ENCODE measurements at regions not wholly inside any gene's neighbourhood (a gene's known extent, or its start where the extent isn't known, plus 50 kb on each side); places are given as distances from the start of the nearest gene placed in this dataset.
A peak's percentile ranks its signal among the peaks of the same experiment; 100 is the strongest.

DNA sequence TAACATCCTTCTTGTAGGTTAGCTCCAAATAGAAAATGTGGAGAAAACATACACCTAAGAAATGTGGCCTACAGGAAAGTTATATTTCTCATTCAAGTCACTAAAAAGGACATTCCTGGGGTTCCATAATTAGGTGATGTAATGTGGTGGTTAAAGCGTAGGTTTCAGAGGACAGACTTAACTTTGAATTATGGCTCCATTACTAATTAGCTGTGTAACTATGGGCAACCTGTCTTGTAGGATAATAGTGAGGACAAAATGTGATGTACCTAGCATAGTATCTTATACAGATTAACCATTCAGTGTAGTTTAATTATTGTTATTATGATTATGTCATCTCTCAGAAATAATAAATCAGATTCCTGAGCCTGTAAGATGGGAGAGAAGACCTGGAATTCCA lies 602.5 kb downstream of the TSN start:
- no peak for DNase-seq
- intact Hi-C loops (cut with DNase I) = no loop called here

DNA sequence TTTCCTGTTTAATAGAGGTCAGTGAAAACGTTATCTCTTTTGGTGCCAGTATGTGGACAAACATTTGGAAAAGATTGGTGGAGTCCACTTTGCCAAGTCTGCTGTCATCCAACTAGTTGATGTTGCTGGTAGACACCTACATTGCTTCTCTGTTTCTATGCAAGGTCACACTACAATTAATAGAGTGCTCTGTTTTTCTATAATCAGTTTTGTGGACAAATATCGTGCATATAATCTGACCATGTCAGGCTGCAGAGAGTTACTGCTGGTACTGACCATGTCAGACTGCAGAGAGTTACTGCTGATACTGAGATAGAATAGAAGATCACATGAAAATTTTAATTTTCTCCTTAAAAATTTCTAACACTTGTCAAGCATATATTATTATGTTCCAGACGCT lies 603.3 kb downstream of the TSN start:
- intact Hi-C loops (cut with DNase I) = no loop called here
- DNase-seq = no peak

GRCh38 chr2:122363885-122364284 lies 608.4 kb downstream of the TSN start:
- intact Hi-C loops (cut with DNase I) = no loop called here

GRCh38 chr2:122366427-122366826 lies 611.0 kb downstream of the TSN start:
- no peak for DNase-seq
- intact Hi-C loops (cut with DNase I) = no loop called here

More at GRCh38 chr2:122363885-122364284, 608.4 kb downstream of the TSN start:
- DNase-seq = no peak

DNA sequence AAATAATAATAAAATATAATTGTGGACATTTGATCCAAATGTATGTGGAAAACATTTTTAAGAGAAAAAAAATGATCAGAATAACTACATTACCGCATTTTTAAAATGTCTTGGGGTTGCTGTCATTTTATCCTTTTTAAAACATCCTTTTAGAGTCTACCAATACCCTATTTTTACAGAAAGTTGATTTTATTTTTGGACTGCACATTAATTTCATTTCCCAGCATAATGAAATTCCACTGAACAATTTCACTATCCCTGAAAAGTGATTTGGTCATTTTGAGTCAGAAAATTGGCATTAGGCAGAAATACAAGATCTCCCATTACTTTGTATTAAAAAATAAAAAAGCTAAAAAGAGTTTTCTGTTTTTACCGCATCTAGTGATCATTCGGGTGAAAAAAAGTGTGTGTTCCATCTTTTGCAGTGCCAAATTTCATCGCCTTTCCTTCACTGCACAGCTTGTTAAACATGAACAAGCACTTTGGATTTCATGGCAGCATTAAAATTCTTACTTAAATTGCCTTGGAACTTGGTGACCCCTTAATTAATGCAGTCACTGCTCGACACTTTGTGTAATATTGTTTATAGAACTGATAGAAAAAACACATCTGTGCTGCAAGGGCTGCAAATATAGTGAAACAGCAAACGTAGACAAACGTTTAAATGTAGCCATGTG lies 611.7 kb downstream of the TSN start:
- DNase-seq = no peak
- intact Hi-C loops (cut with DNase I) = no loop called here

DNA sequence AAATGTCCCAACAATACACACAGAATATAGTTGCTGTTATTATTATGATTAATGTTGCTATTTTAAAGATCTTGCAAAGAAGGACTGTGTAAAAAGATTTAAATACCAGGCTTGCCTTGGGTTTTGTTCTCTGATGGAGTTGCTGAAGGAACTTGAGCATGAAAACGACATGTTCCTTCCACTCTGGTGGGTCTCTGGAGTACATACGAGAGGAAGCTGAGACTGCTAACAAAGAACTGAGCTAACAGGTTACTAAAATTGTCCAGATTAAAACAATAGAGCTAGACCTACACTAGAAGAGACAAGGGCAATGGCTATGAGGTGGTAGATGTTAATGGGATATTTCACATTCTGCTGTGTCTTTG lies 612.2 kb downstream of the TSN start:
- intact Hi-C loops (cut with DNase I) = no loop called here
- no peak for DNase-seq

GRCh38 chr2:122368576-122369243 lies 613.3 kb downstream of the TSN start:
- intact Hi-C loops (cut with DNase I) = no loop called here
- DNase-seq = no peak

DNA sequence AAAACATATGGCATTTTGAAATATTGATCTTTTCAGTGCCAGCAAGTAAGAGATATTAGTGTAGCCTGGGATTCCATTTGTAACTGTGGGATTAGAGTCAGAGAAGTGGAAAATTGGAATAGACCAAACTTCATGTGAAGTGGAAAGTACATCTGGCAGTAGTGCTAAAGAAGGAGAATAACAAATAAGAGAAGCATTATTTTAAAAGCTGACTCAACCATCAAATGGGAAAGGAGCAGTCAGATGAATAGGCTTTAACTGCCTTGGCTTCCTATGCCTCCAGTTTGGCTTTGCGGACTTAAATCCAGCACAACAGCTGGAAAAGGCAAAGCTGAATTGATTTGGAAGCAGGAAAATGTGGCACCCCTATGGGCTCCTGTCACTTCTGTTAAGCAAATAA lies 623.1 kb downstream of the TSN start:
- intact Hi-C loops (cut with DNase I) = no loop called here
- no peak for DNase-seq

DNA sequence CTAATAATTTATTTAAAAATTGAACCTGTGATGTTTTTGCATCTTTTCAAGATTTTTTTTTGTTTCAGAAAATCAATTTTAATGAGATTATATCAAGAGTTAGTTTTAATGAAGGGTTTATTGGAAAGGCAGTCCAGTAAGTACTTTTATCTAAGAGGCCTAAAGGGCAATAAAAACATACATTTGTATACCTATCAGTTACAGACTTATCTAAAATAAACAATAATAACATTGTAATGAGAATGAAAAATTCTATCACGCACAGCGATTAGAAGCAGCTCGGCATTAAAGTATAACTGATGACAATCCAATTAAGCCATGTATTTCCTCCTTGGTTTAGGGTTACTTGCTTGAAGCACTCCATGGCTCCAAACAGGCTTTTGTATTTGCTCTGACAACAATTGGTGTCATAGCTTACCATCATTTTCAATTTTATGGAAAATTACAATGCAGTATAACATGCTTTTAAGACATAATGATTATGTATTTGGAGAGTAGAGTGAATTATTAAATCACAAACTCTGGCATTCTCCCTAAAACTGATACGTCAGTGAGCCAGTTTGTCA lies 629.4 kb downstream of the TSN start:
- intact Hi-C loops (cut with DNase I) = no loop called here
- DNase-seq = no peak

DNA sequence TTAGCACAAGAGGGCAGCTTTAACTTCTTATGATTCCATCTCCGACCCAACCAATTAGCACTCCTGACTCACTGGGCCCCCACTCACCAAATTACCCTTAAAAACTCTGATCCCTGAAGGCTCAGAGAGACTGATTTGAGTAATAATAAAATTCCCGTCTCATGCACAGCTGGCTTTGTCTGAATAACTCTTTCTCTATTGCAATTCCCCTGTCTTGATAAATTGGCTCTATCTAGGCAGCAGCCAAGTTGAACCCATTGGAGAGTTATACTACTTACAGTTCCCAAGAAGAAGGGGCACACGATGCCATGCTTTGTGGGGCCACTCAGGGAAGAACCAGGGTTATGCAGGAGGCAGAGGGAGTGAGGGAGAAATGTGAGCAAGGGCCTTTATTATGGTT lies 632.8 kb downstream of the TSN start:
- intact Hi-C loops (cut with DNase I) = no loop called here
- no peak for DNase-seq

GRCh38 chr2:122389694-122390093 lies 634.2 kb downstream of the TSN start:
- DNase-seq = peak in 6 of 10 donors; percentile 14 to 86 (median 31)
- intact Hi-C loops (cut with DNase I) = no loop called here

GRCh38 chr2:122390406-122390805 lies 635.0 kb downstream of the TSN start:
- DNase-seq = no peak

DNA sequence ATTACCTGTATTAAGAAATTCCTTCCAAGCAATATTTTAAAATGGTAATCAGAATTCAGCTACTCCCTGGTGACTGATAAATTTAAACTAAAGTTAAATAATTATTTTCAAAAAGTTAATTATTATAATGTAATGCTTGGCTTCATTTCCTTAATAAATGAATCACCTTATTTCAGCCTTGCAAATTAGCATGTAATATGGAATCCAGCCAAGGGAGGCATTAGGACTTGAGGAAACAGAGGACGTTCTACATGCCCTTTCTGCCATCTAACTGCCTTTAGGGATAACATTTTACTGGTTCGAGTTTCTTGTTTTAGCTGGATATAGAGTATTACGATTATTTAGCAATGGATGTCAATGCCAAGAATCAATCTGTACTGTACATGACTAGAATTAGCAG lies 636.3 kb downstream of the TSN start:
- no peak for DNase-seq
- intact Hi-C loops (cut with DNase I) = no loop called here

More at GRCh38 chr2:122390406-122390805, 635.0 kb downstream of the TSN start:
- intact Hi-C loops (cut with DNase I) = no loop called here

GRCh38 chr2:122395687-122396086 lies 640.2 kb downstream of the TSN start:
- intact Hi-C loops (cut with DNase I) = no loop called here
- DNase-seq = no peak

- no peak for DNase-seq
- intact Hi-C loops (cut with DNase I) = no loop called here
Measured at GRCh38 chr2:122411231-122411630, 655.8 kb downstream of the TSN start.

GRCh38 chr2:122412360-122412759 lies 656.9 kb downstream of the TSN start:
- DNase-seq = no peak
- intact Hi-C loops (cut with DNase I) = no loop called here

DNA sequence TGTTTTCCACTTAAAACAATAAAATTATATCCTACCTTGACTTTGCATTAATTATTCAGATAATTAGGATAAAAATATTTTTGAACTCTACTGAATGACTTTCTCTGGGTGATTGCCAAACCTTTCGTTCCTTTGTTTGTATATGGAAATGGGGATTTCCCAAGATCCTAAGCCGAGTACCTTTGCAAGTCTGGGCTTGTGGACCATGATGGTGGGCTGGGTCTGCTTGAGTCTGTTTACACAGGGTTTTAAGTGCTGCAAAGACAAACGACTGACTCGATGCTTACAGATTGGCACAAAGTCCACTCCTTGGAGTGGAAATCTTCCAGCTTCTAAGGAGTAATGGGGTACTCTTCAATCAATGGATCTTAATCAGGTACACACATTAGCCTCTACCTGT lies 659.5 kb downstream of the TSN start:
- intact Hi-C loops (cut with DNase I) = no loop called here
- DNase-seq = no peak

- intact Hi-C loops (cut with DNase I) = no loop called here
- DNase-seq = no peak
Measured at GRCh38 chr2:122417114-122417513, 661.7 kb downstream of the TSN start.

GRCh38 chr2:122421775-122422174 lies 666.3 kb downstream of the TSN start:
- intact Hi-C loops (cut with DNase I) = no loop called here
- DNase-seq = no peak

DNA sequence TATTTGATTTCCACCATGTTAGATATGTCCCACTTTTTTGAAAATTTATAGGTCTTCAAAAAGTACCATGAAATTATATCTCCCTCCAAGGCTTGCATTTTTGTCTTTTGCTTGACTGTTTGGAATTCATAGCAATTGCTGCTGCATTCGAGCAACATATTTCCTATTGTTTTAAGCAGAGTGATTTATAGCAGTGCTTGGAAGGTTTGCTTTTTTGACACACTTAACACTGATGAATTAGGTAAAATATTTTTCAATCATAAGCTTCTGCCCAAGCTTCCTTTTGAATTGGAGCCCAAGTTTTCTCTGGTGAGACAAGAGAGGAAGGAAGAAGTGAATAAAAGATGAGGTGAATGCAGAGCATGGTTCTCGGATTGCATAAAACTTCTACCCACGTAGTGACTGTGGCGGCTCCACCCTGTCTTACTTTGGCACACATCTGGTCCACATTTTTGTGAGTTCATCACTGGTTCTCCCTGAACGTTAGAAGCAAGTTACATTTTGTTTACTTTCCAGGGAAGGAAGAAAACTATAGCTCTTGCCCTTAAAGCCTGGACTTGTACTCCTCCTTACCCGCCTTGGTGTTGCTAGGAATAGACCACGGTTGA lies 667.0 kb downstream of the TSN start:
- no peak for DNase-seq
- intact Hi-C loops (cut with DNase I) = no loop called here

GRCh38 chr2:122423934-122424333 lies 668.5 kb downstream of the TSN start:
- intact Hi-C loops (cut with DNase I) = no loop called here
- no peak for DNase-seq

Data from posterior cingulate gyrus (tissue), 11 donors.